ENCODE measurements at regions not wholly inside any gene's neighbourhood (a gene's known extent, or its start where the extent isn't known, plus 50 kb on each side); places are given as distances from the start of the nearest gene placed in this dataset.

DNA sequence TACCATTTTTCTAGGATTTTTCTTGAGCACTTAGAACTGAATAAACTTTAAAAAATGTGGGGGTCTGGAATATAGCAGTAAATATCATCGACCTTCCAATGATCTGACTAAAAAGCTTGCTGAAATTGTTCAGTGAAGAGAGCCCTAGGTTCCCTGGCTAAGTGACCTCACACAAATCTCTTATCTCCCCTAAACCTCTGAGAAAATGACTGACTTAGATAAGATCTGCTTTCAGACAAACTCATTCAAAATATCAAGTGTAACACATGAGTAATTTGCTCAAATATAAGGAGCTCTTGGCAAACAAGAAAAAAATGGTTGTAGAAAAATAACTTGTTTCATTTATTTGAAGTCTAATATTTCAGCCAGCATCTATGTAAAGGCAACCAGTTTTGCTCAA is 441.7 kb upstream of the SLIT2 start:
- Mint-ChIP-seq H3K27me3 (no peaks in the 10 kb centered on the region), H3K36me3 (ENCODE audit: low read depth) (no peaks in the 10 kb centered on the region), H3K27ac (no peak overlapping the region), H3K9me3 (peaks cover 7% of the 10 kb centered on the region), H3K4me1 (ENCODE audit: low read depth) (no peaks in the 10 kb centered on the region), H3K4me3 (no peak overlapping the region)
- no peak for DNase-seq

DNA sequence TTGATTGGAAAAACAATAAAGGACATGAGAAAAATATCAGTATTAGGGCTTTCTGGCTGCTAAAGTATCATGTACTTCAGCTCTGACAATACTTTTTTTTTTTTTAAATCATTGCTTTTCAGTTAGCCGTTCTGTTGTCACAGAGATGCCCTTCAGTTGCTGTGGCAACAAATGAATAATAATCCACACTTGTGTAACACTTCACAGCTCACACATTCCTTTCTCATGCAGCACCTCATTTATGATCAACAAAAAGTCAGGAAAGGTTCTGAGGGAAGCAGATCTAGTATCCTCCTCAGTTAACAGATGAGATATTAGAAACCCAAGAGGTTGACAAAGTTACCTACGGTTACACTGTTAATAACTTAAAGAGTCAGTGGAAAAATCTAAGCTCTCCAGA is 444.2 kb upstream of the SLIT2 start:
- DNase-seq: no peak
- peaks cover 11% of the 10 kb centered on the region for H3K9me3 Mint-ChIP-seq
- no peaks in the 10 kb centered on the region for H3K27me3 Mint-ChIP-seq
- H3K36me3 Mint-ChIP-seq (ENCODE audit: low read depth): no peaks in the 10 kb centered on the region
- H3K27ac Mint-ChIP-seq: no peak overlapping the region
- H3K4me1 Mint-ChIP-seq (ENCODE audit: low read depth): no peaks in the 10 kb centered on the region
- H3K4me3 Mint-ChIP-seq: no peak overlapping the region

- Mint-ChIP-seq H3K9me3 (peaks cover 11% of the 10 kb centered on the region), H3K4me1 (ENCODE audit: low read depth) (no peaks in the 10 kb centered on the region), H3K4me3 (no peak overlapping the region), H3K36me3 (ENCODE audit: low read depth) (no peaks in the 10 kb centered on the region), H3K27ac (no peak overlapping the region), H3K27me3 (no peaks in the 10 kb centered on the region)
- no peak for DNase-seq
Observed at GRCh38 chr4:19806865-19807264, 444.8 kb upstream of the SLIT2 start.

DNA sequence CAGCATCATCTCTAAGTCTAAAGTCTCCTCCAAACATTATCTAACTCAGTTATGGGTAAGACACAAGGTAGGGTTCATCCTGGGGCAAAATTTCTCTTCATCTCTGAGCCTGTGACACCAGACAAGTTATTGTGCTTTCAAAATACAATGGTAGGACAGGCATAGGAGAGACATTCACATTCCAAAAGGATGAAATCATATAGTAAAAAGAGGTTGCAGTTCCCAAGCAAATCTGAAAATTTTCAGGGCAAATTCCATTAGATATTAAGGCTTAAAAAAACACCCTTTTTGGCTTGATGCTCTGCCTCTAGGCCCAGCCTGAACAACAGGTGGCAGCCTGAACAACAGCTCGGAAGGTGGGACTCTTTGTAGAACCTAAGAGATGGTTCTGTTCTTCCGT is 448.3 kb upstream of the SLIT2 start:
- no peak overlapping the region for H3K27ac Mint-ChIP-seq
- H3K4me3 Mint-ChIP-seq: no peak overlapping the region
- H3K9me3 Mint-ChIP-seq: peaks cover 11% of the 10 kb centered on the region
- H3K27me3 Mint-ChIP-seq: no peaks in the 10 kb centered on the region
- no peaks in the 10 kb centered on the region for H3K36me3 Mint-ChIP-seq (ENCODE audit: low read depth)
- H3K4me1 Mint-ChIP-seq (ENCODE audit: low read depth): no peaks in the 10 kb centered on the region
- DNase-seq: no peak

DNA sequence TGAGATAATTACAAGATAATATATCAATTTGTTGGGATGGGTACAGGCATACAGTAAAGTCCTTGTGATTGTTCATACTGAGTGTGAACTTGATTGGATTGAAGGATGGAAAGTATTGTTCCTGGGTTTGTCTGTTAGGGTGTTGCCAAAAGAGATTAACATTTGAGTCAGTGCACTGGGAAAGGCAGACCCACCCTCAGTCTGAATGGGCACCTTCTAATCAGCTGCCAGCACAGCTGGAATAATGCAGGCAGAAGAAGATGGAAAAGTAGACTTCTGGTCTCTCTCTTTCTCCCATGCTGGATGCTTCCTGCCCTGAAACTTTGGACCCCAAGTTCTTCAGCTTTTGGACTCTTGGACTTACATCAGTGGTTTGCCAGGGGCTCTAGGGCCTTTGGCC is 457.9 kb upstream of the SLIT2 start:
- Mint-ChIP-seq H3K4me1 (ENCODE audit: low read depth) (no peaks in the 10 kb centered on the region), H3K27ac (no peak overlapping the region), H3K9me3 (peaks cover 23% of the 10 kb centered on the region), H3K4me3 (no peak overlapping the region), H3K27me3 (no peaks in the 10 kb centered on the region), H3K36me3 (ENCODE audit: low read depth) (no peaks in the 10 kb centered on the region)
- DNase-seq: no peak

DNA sequence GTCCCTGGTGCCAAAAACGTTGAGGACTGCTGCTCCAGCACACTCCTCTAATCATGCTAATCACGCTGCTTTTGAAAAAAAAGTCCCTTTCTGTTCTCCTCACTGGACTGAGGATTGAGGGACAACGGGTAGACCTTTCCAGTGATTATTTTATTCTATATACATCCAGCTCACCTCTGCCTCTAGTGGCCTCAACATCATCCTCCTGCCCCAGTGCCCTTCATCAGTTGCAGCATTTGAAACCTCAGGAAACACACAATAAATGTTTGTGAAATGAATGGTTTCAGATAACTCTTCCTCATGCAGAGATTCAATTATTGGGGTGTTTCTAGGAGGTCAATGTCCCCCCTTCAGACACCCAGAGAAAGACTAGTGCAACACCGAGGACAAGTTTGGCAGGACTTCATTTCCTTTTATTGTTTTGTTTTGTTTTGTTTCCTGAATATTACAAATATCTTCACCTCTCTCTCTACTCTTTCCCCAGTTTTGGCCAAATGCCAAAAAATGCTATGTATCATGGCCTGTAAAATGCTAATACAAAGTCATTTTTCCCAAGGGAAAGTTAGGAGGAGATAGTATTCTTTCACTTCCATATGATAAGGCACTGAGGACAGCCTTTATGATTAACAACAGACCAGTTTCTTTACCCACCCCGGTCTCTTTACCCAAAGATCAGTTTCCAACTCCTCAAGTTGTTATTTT is 460.1 kb upstream of the SLIT2 start:
- Mint-ChIP-seq H3K4me3 (no peak overlapping the region), H3K27me3 (no peaks in the 10 kb centered on the region), H3K9me3 (peaks cover 14% of the 10 kb centered on the region), H3K27ac (no peak overlapping the region), H3K36me3 (ENCODE audit: low read depth) (no peaks in the 10 kb centered on the region), H3K4me1 (ENCODE audit: low read depth) (no peaks in the 10 kb centered on the region)
- no peak for DNase-seq

- H3K27ac Mint-ChIP-seq: no peak overlapping the region
Observed at GRCh38 chr4:19786616-19787015, 465.1 kb upstream of the SLIT2 start.

DNA sequence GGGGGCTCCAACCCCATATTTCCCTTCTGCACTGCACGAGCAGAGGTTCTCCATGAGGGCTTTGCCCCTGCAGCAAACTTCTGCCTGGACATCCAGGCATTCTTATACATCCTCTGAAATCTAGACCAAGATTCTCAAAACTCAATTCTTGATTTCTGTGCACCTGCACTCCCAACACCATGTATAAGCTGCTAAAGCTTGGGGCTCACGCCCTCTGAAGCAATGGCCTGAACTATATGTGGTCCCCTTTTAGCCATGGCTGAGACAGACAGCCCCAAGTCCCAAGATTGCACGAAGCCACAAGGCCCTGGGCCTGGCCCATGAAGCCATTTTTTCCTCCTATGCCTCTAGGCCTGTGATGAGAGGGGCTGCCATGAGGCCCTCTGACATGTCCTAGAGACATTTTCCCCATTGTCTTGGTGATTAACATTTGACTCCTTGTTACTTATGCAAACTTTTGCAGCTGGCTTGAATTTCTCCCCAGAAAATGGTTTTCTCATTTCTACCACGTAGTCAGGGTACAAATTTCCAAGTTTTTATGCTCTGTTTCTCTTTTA is 468.0 kb upstream of the SLIT2 start:
- peaks cover 22% of the 10 kb centered on the region for H3K9me3 Mint-ChIP-seq
- H3K27me3 Mint-ChIP-seq: no peaks in the 10 kb centered on the region
- no peak overlapping the region for H3K27ac Mint-ChIP-seq
- no peaks in the 10 kb centered on the region for H3K36me3 Mint-ChIP-seq (ENCODE audit: low read depth)
- no peak for DNase-seq
- H3K4me1 Mint-ChIP-seq (ENCODE audit: low read depth): no peaks in the 10 kb centered on the region
- H3K4me3 Mint-ChIP-seq: no peak overlapping the region

More at GRCh38 chr4:19786616-19787015, 465.1 kb upstream of the SLIT2 start:
- no peak for DNase-seq
- Mint-ChIP-seq H3K9me3 (peaks cover 24% of the 10 kb centered on the region), H3K36me3 (ENCODE audit: low read depth) (no peaks in the 10 kb centered on the region), H3K4me3 (no peak overlapping the region), H3K27me3 (no peaks in the 10 kb centered on the region), H3K4me1 (ENCODE audit: low read depth) (no peaks in the 10 kb centered on the region)

GRCh38 chr4:19780871-19781270 is 470.8 kb upstream of the SLIT2 start:
- no peak for DNase-seq
- Mint-ChIP-seq H3K27me3 (no peaks in the 10 kb centered on the region), H3K4me3 (no peak overlapping the region), H3K4me1 (ENCODE audit: low read depth) (no peaks in the 10 kb centered on the region), H3K36me3 (ENCODE audit: low read depth) (no peaks in the 10 kb centered on the region), H3K9me3 (peaks cover 26% of the 10 kb centered on the region), H3K27ac (no peak overlapping the region)

- Mint-ChIP-seq H3K4me3 (no peak overlapping the region), H3K36me3 (ENCODE audit: low read depth) (no peaks in the 10 kb centered on the region), H3K27me3 (no peaks in the 10 kb centered on the region), H3K27ac (no peak overlapping the region), H3K4me1 (ENCODE audit: low read depth) (no peaks in the 10 kb centered on the region), H3K9me3 (peaks cover 22% of the 10 kb centered on the region)
- DNase-seq: no peak
Observed at GRCh38 chr4:19776929-19777328, 474.8 kb upstream of the SLIT2 start.

GRCh38 chr4:19776021-19776459 is 475.7 kb upstream of the SLIT2 start:
- Mint-ChIP-seq H3K36me3 (ENCODE audit: low read depth) (no peaks in the 10 kb centered on the region), H3K4me3 (no peak overlapping the region), H3K4me1 (ENCODE audit: low read depth) (no peaks in the 10 kb centered on the region), H3K27me3 (no peaks in the 10 kb centered on the region), H3K9me3 (peaks cover 27% of the 10 kb centered on the region), H3K27ac (no peak overlapping the region)
- no peak for DNase-seq

DNA sequence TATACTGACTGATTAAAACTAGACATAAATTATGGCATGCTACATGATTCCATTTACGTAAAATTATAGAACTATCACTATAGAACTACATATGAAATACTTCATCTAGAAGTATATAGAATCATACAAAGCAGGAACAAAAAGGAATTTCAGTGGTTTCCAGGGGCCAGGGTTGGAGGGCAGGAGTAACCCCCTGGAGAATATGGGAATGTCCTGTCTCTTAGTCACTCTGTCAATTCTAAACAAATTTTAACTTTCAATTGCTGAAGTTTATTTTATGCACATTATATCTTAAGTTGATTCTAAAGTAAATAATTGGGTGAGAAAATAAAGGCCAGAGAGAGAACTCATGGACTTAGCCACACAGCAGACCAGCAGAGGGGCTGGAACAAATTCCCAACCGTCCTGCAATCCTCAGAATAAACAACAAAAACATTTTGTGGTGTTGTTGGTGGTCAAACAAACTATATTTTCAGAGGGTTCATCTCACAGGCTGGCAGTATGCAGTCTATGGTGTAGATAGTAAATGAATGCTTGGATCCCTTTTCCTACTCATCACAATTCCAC is 476.9 kb upstream of the SLIT2 start:
- no peak for DNase-seq
- Mint-ChIP-seq H3K27me3 (no peaks in the 10 kb centered on the region), H3K9me3 (peaks cover 31% of the 10 kb centered on the region), H3K4me3 (no peak overlapping the region), H3K27ac (no peak overlapping the region), H3K36me3 (ENCODE audit: low read depth) (no peaks in the 10 kb centered on the region), H3K4me1 (ENCODE audit: low read depth) (no peaks in the 10 kb centered on the region)

DNA sequence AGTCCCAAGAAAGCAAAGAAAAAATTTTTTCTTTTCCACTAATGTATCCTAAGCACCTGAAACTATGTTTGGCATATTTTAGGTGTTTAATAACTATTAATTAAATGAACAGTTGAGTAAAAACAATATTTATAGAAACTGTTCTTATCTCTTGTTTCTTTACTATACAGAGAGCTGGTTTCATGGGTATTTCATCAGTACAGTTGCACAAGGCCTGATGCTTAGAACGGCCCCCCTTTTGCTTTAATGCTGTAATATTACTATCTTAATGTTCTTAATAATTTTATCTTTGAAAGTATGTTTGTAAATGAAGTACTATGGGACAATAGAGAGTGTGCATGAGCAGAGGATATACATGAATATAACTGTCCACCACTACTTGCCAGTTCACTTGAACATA is 479.1 kb upstream of the SLIT2 start:
- DNase-seq: no peak
- H3K27ac Mint-ChIP-seq: no peak overlapping the region
- H3K36me3 Mint-ChIP-seq (ENCODE audit: low read depth): no peaks in the 10 kb centered on the region
- H3K27me3 Mint-ChIP-seq: no peaks in the 10 kb centered on the region
- no peak overlapping the region for H3K4me3 Mint-ChIP-seq
- no peaks in the 10 kb centered on the region for H3K4me1 Mint-ChIP-seq (ENCODE audit: low read depth)
- H3K9me3 Mint-ChIP-seq: peaks cover 27% of the 10 kb centered on the region

GRCh38 chr4:19756661-19757060 is 495.0 kb upstream of the SLIT2 start:
- DNase-seq: no peak
- H3K27ac Mint-ChIP-seq: no peak overlapping the region
- H3K36me3 Mint-ChIP-seq (ENCODE audit: low read depth): no peaks in the 10 kb centered on the region
- peaks cover 21% of the 10 kb centered on the region for H3K9me3 Mint-ChIP-seq
- no peak overlapping the region for H3K4me3 Mint-ChIP-seq
- no peaks in the 10 kb centered on the region for H3K4me1 Mint-ChIP-seq (ENCODE audit: low read depth)
- H3K27me3 Mint-ChIP-seq: no peaks in the 10 kb centered on the region

- no peaks in the 10 kb centered on the region for H3K27me3 Mint-ChIP-seq
- DNase-seq: no peak
- H3K4me1 Mint-ChIP-seq (ENCODE audit: low read depth): no peaks in the 10 kb centered on the region
- H3K4me3 Mint-ChIP-seq: no peak overlapping the region
- peaks cover 22% of the 10 kb centered on the region for H3K9me3 Mint-ChIP-seq
- H3K36me3 Mint-ChIP-seq (ENCODE audit: low read depth): no peaks in the 10 kb centered on the region
- H3K27ac Mint-ChIP-seq: no peak overlapping the region
Observed at GRCh38 chr4:19752599-19752998, 499.1 kb upstream of the SLIT2 start.
